Type B pancreatic cell (in vitro differentiated cells): ENCODE measurements at regions not wholly inside any gene's neighbourhood (a gene's known extent, or its start where the extent isn't known, plus 50 kb on each side); places are given as distances from the start of the nearest gene placed in this dataset.

Source experiments
- DNase-seq: peaks from one replicate; pipeline ENCODE4 v3.0.0; 2021; ENCODE audit warnings: mixed read lengths; ENCODE audit not compliant: unreplicated experiment; ENCODE audit errors: extremely low spot score
- H3K27ac Mint-ChIP-seq: 2 replicates; pipeline ENCODE4 v1.8.0; 2021; ENCODE audit warnings: mild to moderate bottlenecking, mixed read lengths
- H3K27me3 Mint-ChIP-seq: 2 replicates; pipeline ENCODE4 v1.8.0; 2021; ENCODE audit warnings: mixed read lengths
- H3K36me3 Mint-ChIP-seq: 2 replicates; pipeline ENCODE4 v1.8.0; 2021; ENCODE audit warnings: mixed read lengths
- H3K4me1 Mint-ChIP-seq: one replicate; pipeline ENCODE4 v1.8.0; 2021; ENCODE audit warnings: mixed read lengths; ENCODE audit not compliant: unreplicated experiment
- H3K4me3 Mint-ChIP-seq: 2 replicates; pipeline ENCODE4 v1.8.0; 2021; ENCODE audit warnings: mild to moderate bottlenecking, mixed read lengths
- H3K9me3 Mint-ChIP-seq: 2 replicates; pipeline ENCODE4 v1.8.0; 2021; ENCODE audit warnings: mixed read lengths
- CTCF ChIP-seq: fragments of 200-600 bp; sonication (generic); conservative IDR thresholded peaks from 2 replicates; pipeline ENCODE4 v1.5.0; 2021; ENCODE audit warnings: antibody characterized with exemption, mild to moderate bottlenecking

DNA sequence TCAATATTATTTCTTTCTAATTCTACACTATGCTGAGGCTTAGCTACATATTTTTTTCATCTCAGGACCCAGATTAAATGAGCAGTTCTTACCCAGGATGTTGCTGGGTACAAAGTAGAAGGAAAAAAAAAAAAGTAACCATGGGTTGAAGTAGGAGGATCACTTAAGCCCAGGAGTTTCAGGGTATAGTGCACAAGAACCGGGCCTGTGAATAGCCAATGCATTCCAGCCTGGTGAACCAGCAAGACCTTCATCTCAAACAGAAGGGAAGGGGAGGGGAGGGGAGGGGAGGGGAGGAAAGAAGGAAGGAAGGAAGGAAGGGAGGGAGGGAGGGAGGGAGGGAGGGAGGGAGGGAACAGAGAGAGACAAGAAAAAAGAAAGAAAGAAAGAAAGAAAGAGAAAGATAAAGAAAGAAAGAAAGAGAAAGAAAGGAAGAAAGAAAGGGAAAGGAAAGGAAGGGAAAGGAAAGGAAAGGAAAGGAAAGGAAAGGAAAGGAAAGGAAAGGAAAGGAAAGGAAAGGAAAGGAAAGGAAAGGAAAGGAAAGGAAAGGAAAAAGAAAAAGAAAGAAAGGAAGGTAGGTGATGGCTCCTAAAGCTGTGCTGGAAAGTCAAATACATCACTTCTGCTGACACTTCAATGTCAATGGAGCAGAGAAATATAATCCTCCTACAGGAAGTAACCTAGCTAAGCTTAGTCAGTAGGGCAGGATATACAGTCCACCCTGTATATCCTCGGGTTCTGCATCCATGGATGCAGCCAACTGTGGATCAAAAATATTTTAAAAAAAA lies 206.8 kb upstream of the TGFBR2 start:
- no peak for TF ChIP-seq CTCF
- H3K4me1 Mint-ChIP-seq, result peaks cover 11% of the 10 kb centered on the region
- H3K27ac Mint-ChIP-seq, result no peak overlapping the region
- no peaks in the 10 kb centered on the region for H3K9me3 Mint-ChIP-seq
- no peak overlapping the region for H3K4me3 Mint-ChIP-seq
- DNase-seq, result no peak
- no peaks in the 10 kb centered on the region for H3K36me3 Mint-ChIP-seq
- no peaks in the 10 kb centered on the region for H3K27me3 Mint-ChIP-seq

DNA sequence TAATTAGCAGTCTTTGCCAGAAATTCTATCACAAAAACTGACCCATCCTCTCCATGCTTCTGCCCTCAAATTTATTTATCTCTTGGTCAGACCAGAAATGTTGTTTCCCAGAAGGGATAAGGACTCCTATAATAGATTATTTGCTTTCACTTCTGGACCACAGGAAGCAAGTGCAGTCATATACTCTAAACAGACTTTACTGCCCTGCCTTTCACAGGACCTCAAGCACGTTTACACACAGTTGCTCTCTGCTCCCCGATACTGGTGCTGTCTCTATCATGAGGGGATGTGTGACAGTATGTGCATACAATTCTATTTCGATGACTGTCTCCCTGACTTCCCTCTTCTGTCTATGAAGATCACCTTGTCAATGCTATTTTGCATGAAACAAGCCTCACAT lies 205.5 kb upstream of the TGFBR2 start:
- Mint-ChIP-seq H3K27ac (no peak overlapping the region), H3K4me1 (peaks cover 11% of the 10 kb centered on the region), H3K36me3 (no peaks in the 10 kb centered on the region), H3K9me3 (no peaks in the 10 kb centered on the region), H3K4me3 (no peak overlapping the region), H3K27me3 (no peaks in the 10 kb centered on the region)
- no peak for TF ChIP-seq CTCF
- no peak for DNase-seq

DNA sequence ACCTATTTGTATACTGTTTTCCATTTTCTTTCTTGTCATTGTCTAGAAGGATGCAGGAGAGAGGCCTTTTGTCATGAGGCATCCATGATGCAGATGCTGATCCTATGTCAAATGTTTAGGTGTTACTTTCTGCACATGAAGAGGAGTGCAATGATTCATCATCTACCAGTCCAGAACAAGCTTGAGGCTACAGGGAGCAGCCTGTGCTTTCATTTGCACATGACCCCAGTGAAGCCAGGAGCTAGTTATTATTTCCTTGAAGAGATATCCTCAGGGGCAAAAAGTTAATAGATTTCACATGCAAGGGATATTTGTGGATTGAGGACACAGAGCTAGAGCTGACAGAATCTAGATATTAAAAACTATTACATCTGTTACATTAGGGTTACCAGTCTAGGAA lies 204.4 kb upstream of the TGFBR2 start:
- H3K27me3 Mint-ChIP-seq, result no peaks in the 10 kb centered on the region
- DNase-seq, result no peak
- no peak overlapping the region for H3K27ac Mint-ChIP-seq
- no peaks in the 10 kb centered on the region for H3K9me3 Mint-ChIP-seq
- peaks cover 11% of the 10 kb centered on the region for H3K4me1 Mint-ChIP-seq
- H3K4me3 Mint-ChIP-seq, result no peak overlapping the region
- H3K36me3 Mint-ChIP-seq, result no peaks in the 10 kb centered on the region
- TF ChIP-seq CTCF, result no peak

GRCh38 chr3:30407651-30408050 lies 198.8 kb upstream of the TGFBR2 start:
- H3K4me1 Mint-ChIP-seq, result peaks cover 9% of the 10 kb centered on the region
- H3K9me3 Mint-ChIP-seq, result no peaks in the 10 kb centered on the region
- no peaks in the 10 kb centered on the region for H3K27me3 Mint-ChIP-seq
- no peaks in the 10 kb centered on the region for H3K36me3 Mint-ChIP-seq
- H3K27ac Mint-ChIP-seq, result no peak overlapping the region
- no peak for TF ChIP-seq CTCF
- no peak for DNase-seq
- H3K4me3 Mint-ChIP-seq, result no peak overlapping the region

DNA sequence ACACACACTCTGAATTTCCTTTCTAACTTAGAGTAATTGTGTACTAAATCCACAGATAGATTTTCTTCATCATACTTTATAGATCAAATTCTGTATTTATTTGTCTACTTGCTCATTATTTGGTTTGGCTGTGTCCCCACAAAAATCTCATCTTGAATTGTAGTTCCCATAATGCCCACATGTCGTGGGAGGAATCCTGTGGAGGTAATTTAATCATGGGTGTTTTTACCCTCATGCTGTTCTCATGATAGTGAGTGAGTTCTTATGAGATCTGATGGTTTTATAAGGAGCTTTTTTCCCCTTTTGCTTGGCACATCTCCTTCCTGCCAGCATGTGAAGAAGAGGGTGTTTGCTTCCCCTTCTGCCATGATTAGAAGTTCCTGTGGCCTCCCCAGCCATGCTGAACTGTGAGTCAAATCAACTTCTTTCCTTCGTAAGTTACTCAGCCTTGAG lies 198.3 kb upstream of the TGFBR2 start:
- H3K27ac Mint-ChIP-seq, result no peak overlapping the region

More for the DNA sequence above, 198.3 kb upstream of the TGFBR2 start:
- TF ChIP-seq CTCF, result peak; percentile 54
- H3K4me1 Mint-ChIP-seq, result peaks cover 5% of the 10 kb centered on the region
- no peak overlapping the region for H3K4me3 Mint-ChIP-seq
- H3K36me3 Mint-ChIP-seq, result no peaks in the 10 kb centered on the region
- no peaks in the 10 kb centered on the region for H3K27me3 Mint-ChIP-seq
- DNase-seq, result no peak
- no peaks in the 10 kb centered on the region for H3K9me3 Mint-ChIP-seq
